OCI-LY1 (cell line): ENCODE measurements at regions not wholly inside any gene's neighbourhood (a gene's known extent, or its start where the extent isn't known, plus 50 kb on each side); places are given as distances from the start of the nearest gene placed in this dataset.

Source experiments
- CTCF ChIP-seq: fragments of 200-600 bp; sonication (generic), shearing (Covaris generic); IDR thresholded peaks from 2 replicates; pipeline ENCODE4 v1.5.1; 2017; ENCODE audit warnings: mild to moderate bottlenecking, antibody characterized with exemption, low read length, moderate library complexity, mixed read lengths
- EZH2 ChIP-seq: fragments of 200-600 bp; sonication (generic), shearing (Covaris generic); IDR thresholded peaks from 2 replicates; pipeline ENCODE4 v1.8.0; 2017; ENCODE audit warnings: borderline replicate concordance, mixed run types, mild to moderate bottlenecking, antibody characterized with exemption, low read length, moderate library complexity, mixed read lengths

GRCh38 chr6:91941838-91942237 lies 1355.0 kb upstream of the MAP3K7 start:
- TF ChIP-seq CTCF (no peak), EZH2 (no peak)
